Stomach (tissue), 8 donors: ENCODE measurements at regions not wholly inside any gene's neighbourhood (a gene's known extent, or its start where the extent isn't known, plus 50 kb on each side); places are given as distances from the start of the nearest gene placed in this dataset.
A peak's percentile ranks its signal among the peaks of the same experiment; 100 is the strongest.

Experiments used
- DNase-seq, 2 donors: peaks; one replicate each; pipeline versions ENCODE4 v3.0.0 to v3.0.0-alpha.2; 2013 to 2019
- H3K27ac ChIP-seq, 5 donors: fragments of 200-600 bp in 4 of 5; sonication (generic) in 4 of 5; one replicate each; pipeline ENCODE4 v1.5.1; 2013 to 2019; ENCODE audit warnings: mild to moderate bottlenecking in 1 of 5, moderate library complexity in 1 of 5
- H3K27me3 ChIP-seq, 3 donors: fragments of 200-600 bp; sonication (generic); one replicate each; pipeline ENCODE4 v1.5.1; 2017 to 2019; ENCODE audit warnings: mixed run types in 1 of 3
- H3K36me3 ChIP-seq, 4 donors: fragments of 200-600 bp; sonication (generic); 1 replicate in 3 of 4; 2 replicates in 1 of 4; pipeline ENCODE4 v1.5.1; 2016 to 2019
- H3K4me1 ChIP-seq, 4 donors: fragments of 200-600 bp; sonication (generic); one replicate each; pipeline ENCODE4 v1.5.1; 2016 to 2019
- H3K4me3 ChIP-seq, 4 donors: fragments of 200-600 bp; sonication (generic) in 3 of 4; one replicate each; pipeline ENCODE4 v1.5.1; 2016 to 2019; ENCODE audit warnings: mild to moderate bottlenecking in 1 of 4
- H3K9me3 ChIP-seq, 4 donors: fragments of 200-600 bp; sonication (generic); one replicate each; pipeline ENCODE4 v1.5.1; 2016 to 2019
- EP300 ChIP-seq: sonication (generic); formaldehyde crosslinking; IDR thresholded peaks from one replicate; pipeline ENCODE4 v1.6.1; 2017; ENCODE audit warnings: antibody characterized with exemption
- POLR2A ChIP-seq, 4 donors: fragments of 450-650 bp; IDR thresholded peaks; one replicate each; pipeline ENCODE4 v1.6.1; 2016; ENCODE audit warnings: antibody characterized with exemption in 4 of 4, control low read depth in 2 of 4, mild to moderate bottlenecking in 1 of 4, moderate library complexity in 1 of 4
- POLR2AphosphoS5 ChIP-seq, 3 donors: sonication (generic); formaldehyde crosslinking; IDR thresholded peaks; one replicate each; pipeline ENCODE4 v1.6.1; 2016; ENCODE audit warnings: antibody characterized with exemption in 3 of 3
- whole genome bisulfite sequencing, 5 donors: extraction: QIAGEN DNeasy Blood & Tissue Kit in 3 of 5; methylation state at CpG; one replicate each; pipeline versions ENCODE4 v1.1.5 to v1.1.7; 2013 to 2018; 5-methylcytosine and 5-hydroxymethylcytosine counted together
- intact Hi-C: fragments of 100-400 bp; cut with DNase I; formaldehyde crosslinking; loops from one replicate; pipeline ENCODE4 v1.15.1; 2023; ENCODE audit warnings: low total_unique reads
- TF ChIP-seq, protein P1 (sequence below), 7 experiments: fragments of 450-650 bp in 4 of 7; fragments of 200-600 bp in 3 of 7; sonication (generic) in 3 of 7; IDR thresholded peaks; one replicate each; pipeline ENCODE4 v1.5.1; 2016 to 2019; ENCODE audit warnings: antibody characterized with exemption in 7 of 7, control low read depth in 2 of 7, mild to moderate bottlenecking in 1 of 7
- donor health status: healthy with polysubstance abuse.
- donor health status: Bipolar disorder and iron deficiency.
- donor health status: healthy.

DNA sequence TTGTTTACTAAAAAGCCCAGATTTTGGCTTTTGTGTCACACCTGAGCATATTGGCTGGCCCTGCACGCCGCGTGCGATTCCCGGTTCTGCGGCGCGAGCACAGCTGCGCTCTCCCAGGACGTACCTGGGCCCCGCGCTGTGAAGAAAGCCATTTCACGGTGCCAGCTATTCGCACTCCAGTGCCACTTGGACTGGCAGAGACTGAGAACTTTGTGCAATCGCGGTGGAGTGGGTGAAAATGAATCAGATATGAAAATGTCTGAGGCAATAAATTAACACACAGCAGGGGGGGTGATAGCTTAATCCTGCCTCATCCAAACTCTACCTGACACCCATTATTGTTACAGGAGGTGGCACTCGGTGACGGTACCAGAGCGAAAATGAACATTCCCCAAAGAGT is 330.1 kb upstream of the MGMT start:
- Histone ChIP-seq H3K4me1 (no peaks in the 10 kb centered on the region), H3K27ac (no peak overlapping the region), H3K27me3 (peaks cover 0 to 46% (median 0%) of the 10 kb centered on the region in 3 donors), H3K36me3 (no peaks in the 10 kb centered on the region), H3K4me3 (no peak overlapping the region), H3K9me3 (no peaks in the 10 kb centered on the region)
- intact Hi-C loops = no loop called here
- no peak for DNase-seq
- 84 to 94% (median 91%) methylated on average over 19 of the region's 19 CpGs for WGBS, 5 donors
- TF ChIP-seq POLR2A (IDR thresholded peaks at IDR 0.05) = no peak
- TF ChIP-seq, protein P1, sequence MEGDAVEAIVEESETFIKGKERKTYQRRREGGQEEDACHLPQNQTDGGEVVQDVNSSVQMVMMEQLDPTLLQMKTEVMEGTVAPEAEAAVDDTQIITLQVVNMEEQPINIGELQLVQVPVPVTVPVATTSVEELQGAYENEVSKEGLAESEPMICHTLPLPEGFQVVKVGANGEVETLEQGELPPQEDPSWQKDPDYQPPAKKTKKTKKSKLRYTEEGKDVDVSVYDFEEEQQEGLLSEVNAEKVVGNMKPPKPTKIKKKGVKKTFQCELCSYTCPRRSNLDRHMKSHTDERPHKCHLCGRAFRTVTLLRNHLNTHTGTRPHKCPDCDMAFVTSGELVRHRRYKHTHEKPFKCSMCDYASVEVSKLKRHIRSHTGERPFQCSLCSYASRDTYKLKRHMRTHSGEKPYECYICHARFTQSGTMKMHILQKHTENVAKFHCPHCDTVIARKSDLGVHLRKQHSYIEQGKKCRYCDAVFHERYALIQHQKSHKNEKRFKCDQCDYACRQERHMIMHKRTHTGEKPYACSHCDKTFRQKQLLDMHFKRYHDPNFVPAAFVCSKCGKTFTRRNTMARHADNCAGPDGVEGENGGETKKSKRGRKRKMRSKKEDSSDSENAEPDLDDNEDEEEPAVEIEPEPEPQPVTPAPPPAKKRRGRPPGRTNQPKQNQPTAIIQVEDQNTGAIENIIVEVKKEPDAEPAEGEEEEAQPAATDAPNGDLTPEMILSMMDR (IDR thresholded peaks at IDR 0.05) = no peak
- TF ChIP-seq EP300 = no peak
- TF ChIP-seq POLR2AphosphoS5 (IDR thresholded peaks at IDR 0.05) = no peak

DNA sequence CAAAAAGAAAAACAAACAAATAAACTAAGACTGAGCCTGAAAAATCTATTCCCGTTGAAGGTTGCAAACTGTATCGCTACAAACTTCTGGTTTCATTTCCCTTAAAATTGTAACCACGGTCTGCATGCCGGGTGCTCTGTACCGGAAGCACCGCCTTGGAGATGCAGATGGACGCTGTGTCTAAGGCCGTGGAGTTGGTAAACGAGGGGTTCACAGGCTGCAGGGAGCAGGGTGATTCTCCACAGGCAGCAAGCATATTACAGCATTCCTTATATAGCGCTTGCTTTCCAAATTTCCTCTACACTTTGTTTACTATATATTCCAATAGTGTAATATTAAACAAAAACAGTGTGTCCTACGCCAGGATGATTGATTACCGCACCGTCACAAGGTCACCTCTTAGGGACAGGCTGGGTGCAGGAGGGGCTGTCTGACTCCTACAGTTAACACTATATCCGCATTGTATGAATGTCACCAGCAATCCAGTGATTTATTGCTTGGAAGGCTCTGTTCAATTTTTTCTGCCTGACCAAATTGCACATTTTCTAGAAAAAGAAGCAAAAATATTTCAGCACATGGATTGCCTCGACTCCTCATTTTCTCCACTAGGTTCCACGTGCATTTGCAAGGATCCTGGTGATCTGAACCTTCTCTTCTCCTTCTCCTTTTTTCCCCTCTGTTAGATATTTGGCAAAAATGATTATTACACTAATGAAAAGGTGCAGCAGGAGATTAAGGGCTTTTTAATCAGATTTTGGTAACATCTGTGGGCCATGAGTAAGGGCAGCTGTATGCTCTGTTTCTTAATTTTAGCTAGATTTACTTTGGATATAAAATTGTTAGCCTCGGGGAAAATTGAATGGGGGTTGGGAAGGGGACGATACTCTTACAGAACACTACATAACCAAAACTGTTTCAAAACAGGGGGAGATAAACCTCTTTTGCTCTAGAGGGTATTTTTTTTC is 325.8 kb upstream of the MGMT start:
- Histone ChIP-seq H3K4me1 (no peaks in the 10 kb centered on the region), H3K9me3 (no peaks in the 10 kb centered on the region), H3K4me3 (no peak overlapping the region), H3K27me3 (peaks cover 0 to 38% (median 0%) of the 10 kb centered on the region in 3 donors), H3K36me3 (no peaks in the 10 kb centered on the region), H3K27ac (no peak overlapping the region)
- 28 to 45% (median 44%) methylated on average over 18 of the region's 18 CpGs for WGBS, 5 donors
- TF ChIP-seq POLR2AphosphoS5 (IDR thresholded peaks at IDR 0.05) (no peak), EP300 (no peak), POLR2A (IDR thresholded peaks at IDR 0.05) (no peak)
- TF ChIP-seq, protein P1 (IDR thresholded peaks at IDR 0.05) = no peak
- intact Hi-C loops = no loop called here
- peak in 1 of 2 donors; percentile 51 for DNase-seq

DNA sequence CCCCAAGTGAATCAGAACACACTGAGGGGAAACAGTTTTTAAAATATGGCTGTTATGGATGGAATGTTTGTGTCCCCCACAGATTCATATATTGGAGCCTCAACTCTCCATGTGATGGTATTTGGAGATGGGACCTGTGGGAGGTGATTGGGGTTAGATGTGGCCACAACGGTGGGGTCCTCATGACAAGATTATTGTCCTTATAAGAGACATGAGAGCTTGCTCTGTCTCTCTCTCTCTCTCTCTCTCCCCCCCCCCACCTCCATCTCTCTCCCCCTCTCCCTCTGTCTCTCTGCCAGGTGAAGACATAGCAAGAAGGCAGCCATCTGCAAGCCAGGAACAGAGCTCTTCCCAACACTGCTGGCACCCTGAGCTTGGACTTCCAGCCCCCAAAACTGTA is 315.8 kb upstream of the MGMT start:
- intact Hi-C loops = no loop called here
- H3K36me3 ChIP-seq = no peaks in the 10 kb centered on the region
- 70 to 86% (median 75%) methylated on average over 1 of the region's 1 CpG for WGBS, 5 donors
- no peak overlapping the region for H3K27ac ChIP-seq
- no peak for DNase-seq
- no peaks in the 10 kb centered on the region for H3K4me1 ChIP-seq
- TF ChIP-seq POLR2AphosphoS5 (IDR thresholded peaks at IDR 0.05) = no peak
- H3K9me3 ChIP-seq = peaks cover 0 to 18% (median 1%) of the 10 kb centered on the region in 4 donors
- H3K27me3 ChIP-seq = no peaks in the 10 kb centered on the region
- no peak overlapping the region for H3K4me3 ChIP-seq

DNA sequence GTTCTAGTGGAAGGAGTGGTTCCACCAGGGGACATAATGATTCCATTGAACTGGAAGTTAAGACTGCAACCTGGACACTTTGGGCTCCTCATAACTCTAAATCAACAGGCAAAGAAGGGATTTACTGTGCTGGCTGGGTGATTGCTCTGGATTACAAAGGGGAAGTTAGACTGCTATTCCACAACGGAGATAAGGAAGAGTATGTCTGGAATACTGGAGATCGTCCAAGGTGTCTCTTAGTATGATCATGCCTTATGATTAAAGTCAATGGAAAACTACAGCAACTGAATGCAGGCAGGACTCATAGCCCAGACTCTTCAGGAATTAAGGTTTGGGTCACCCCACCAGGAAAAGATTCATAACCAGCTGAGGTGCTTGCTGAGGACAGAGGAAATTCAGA is 310.6 kb upstream of the MGMT start:
- Histone ChIP-seq H3K4me3 (no peak overlapping the region), H3K4me1 (no peaks in the 10 kb centered on the region), H3K27me3 (no peaks in the 10 kb centered on the region), H3K9me3 (peaks cover 0 to 30% (median 6%) of the 10 kb centered on the region in 4 donors), H3K27ac (no peak overlapping the region), H3K36me3 (no peaks in the 10 kb centered on the region)
- DNase-seq = no peak
- intact Hi-C loops = no loop called here
- 59 to 80% (median 69%) methylated on average over 2 of the region's 2 CpGs for WGBS, 5 donors
- no peak for TF ChIP-seq EP300
- no peak for TF ChIP-seq POLR2A (IDR thresholded peaks at IDR 0.05)
- TF ChIP-seq, protein P1 (IDR thresholded peaks at IDR 0.05) = no peak
- TF ChIP-seq POLR2AphosphoS5 (IDR thresholded peaks at IDR 0.05) = no peak

DNA sequence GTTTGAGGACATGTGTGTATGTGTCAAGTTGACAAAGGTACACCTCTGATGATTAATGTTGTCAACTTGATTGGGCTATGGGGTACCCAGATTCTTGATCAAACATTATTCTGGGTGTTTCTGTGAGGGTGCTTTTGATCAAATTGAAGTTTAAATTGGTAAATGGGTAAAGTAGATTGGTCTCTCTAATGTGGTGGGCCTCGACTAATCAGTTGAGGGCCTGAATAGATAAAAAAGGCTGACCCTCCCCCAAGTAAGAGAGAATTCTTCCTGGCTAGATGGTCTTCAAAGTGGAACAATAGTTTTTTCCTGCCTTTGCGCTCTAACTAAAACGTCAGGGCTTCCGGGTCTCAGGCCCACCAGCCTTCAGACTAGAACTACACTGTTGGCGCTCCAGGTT is 309.9 kb upstream of the MGMT start:
- no peaks in the 10 kb centered on the region for H3K36me3 ChIP-seq
- no peak overlapping the region for H3K27ac ChIP-seq
- no peaks in the 10 kb centered on the region for H3K4me1 ChIP-seq
- no peak for DNase-seq
- no peak overlapping the region for H3K4me3 ChIP-seq
- 94 to 97% (median 96%) methylated on average over 5 of the region's 5 CpGs for WGBS, 5 donors
- TF ChIP-seq EP300 (no peak), POLR2AphosphoS5 (IDR thresholded peaks at IDR 0.05) (no peak), POLR2A (IDR thresholded peaks at IDR 0.05) (no peak)
- TF ChIP-seq, protein P1 (IDR thresholded peaks at IDR 0.05) = no peak
- peaks cover 0 to 30% (median 9%) of the 10 kb centered on the region in 4 donors for H3K9me3 ChIP-seq
- H3K27me3 ChIP-seq = no peaks in the 10 kb centered on the region
- intact Hi-C loops = no loop called here
